Fibroblast of pulmonary artery (primary cell): ENCODE measurements at regions not wholly inside any gene's neighbourhood (a gene's known extent, or its start where the extent isn't known, plus 50 kb on each side); places are given as distances from the start of the nearest gene placed in this dataset.

Experiments
- DNase-seq: peaks from one replicate; pipeline ENCODE4 v3.0.0-alpha.2; 2010; ENCODE audit warnings: low read depth
- H3K4me3 ChIP-seq: replicated peaks from 2 replicates; pipeline ENCODE4 v1.5.1; 2011; ENCODE audit warnings: low read depth, mild to moderate bottlenecking, control low read depth, low read length, moderate library complexity
- CTCF ChIP-seq: IDR thresholded peaks from 2 replicates; pipeline ENCODE4 v1.5.1; 2011; ENCODE audit warnings: mild to moderate bottlenecking, control low read depth, low read length, inconsistent platforms; ENCODE audit errors: missing control alignments

GRCh38 chr17:73900516-73900915 lies 256.3 kb upstream of the SDK2 start:
- TF ChIP-seq CTCF = no peak
- no peak for DNase-seq
- H3K4me3 ChIP-seq = no peak overlapping the region

GRCh38 chr17:73901249-73901648 lies 257.0 kb upstream of the SDK2 start:
- DNase-seq = no peak
- TF ChIP-seq CTCF = no peak
- no peak overlapping the region for H3K4me3 ChIP-seq

- DNase-seq = no peak
- TF ChIP-seq CTCF = no peak
- no peak overlapping the region for H3K4me3 ChIP-seq
These were observed 257.6 kb upstream of the SDK2 start for GRCh38 chr17:73901661-73902415.

GRCh38 chr17:73902416-73903181 lies 258.4 kb upstream of the SDK2 start:
- TF ChIP-seq CTCF = no peak
- DNase-seq = no peak
- H3K4me3 ChIP-seq = no peak overlapping the region

GRCh38 chr17:73906896-73907870 lies 262.9 kb upstream of the SDK2 start:
- no peak overlapping the region for H3K4me3 ChIP-seq
- no peak for TF ChIP-seq CTCF
- DNase-seq = no peak

GRCh38 chr17:73909186-73909585 lies 264.9 kb upstream of the SDK2 start:
- TF ChIP-seq CTCF = no peak

More at GRCh38 chr17:73909186-73909585, 264.9 kb upstream of the SDK2 start:
- no peak for DNase-seq
- H3K4me3 ChIP-seq = no peak overlapping the region
